MCF 10A (cell line): ENCODE measurements at regions not wholly inside any gene's neighbourhood (a gene's known extent, or its start where the extent isn't known, plus 50 kb on each side); places are given as distances from the start of the nearest gene placed in this dataset.

Source experiments
- BruUV-seq: library from RNA; stranded (reverse); fragments of 400-500 nt; replicated peaks from 2 replicates; lab custom pipeline; 2021; lab: Mats Ljungman, UMichigan
- CTCF ChIA-PET: fragments of 300-600 bp; sonication (Branson Sonifier 250); formaldehyde crosslinking; extraction: SDS; loops from one replicate; lab custom pipeline; 2021; ENCODE audit warnings: antibody characterized with exemption, inconsistent platforms; lab: Yijun Ruan, JAX
- POLR2A ChIA-PET: fragments of 300-600, 350-650 bp; sonication (Branson Sonifier 250); formaldehyde crosslinking; extraction: SDS; loops from one replicate; lab custom pipeline; 2020; ENCODE audit warnings: antibody characterized with exemption, inconsistent platforms; lab: Yijun Ruan, JAX
- DNase-seq: peaks from one replicate; pipeline ENCODE4 v3.0.0-alpha.2; 2018; ENCODE audit not compliant: unreplicated experiment
- H3K27ac Mint-ChIP-seq: one replicate; pipeline ENCODE4 v1.8.0; 2022; ENCODE audit warnings: mild to moderate bottlenecking, low read depth, mixed read lengths; ENCODE audit not compliant: unreplicated experiment
- H3K27me3 Mint-ChIP-seq: one replicate; pipeline ENCODE4 v1.8.0; 2022; ENCODE audit warnings: mixed read lengths; ENCODE audit not compliant: insufficient read depth, unreplicated experiment
- H3K36me3 Mint-ChIP-seq: one replicate; pipeline ENCODE4 v1.8.0; 2022; ENCODE audit warnings: mild to moderate bottlenecking, moderate library complexity, mixed read lengths; ENCODE audit not compliant: insufficient read depth, unreplicated experiment
- H3K4me1 Mint-ChIP-seq: one replicate; pipeline ENCODE4 v1.8.0; 2022; ENCODE audit warnings: mixed read lengths; ENCODE audit not compliant: insufficient read depth, unreplicated experiment
- H3K4me3 Mint-ChIP-seq: one replicate; pipeline ENCODE4 v1.8.0; 2022; ENCODE audit warnings: mild to moderate bottlenecking, moderate library complexity, mixed read lengths; ENCODE audit not compliant: unreplicated experiment
- H3K9me3 Mint-ChIP-seq: one replicate; pipeline ENCODE4 v1.8.0; 2022; ENCODE audit warnings: mixed read lengths; ENCODE audit not compliant: unreplicated experiment
- CTCF ChIP-seq: fragments of 200-600 bp; IDR thresholded peaks from one replicate; pipeline ENCODE4 v1.8.0; 2022; ENCODE audit warnings: antibody characterized with exemption, mild to moderate bottlenecking; ENCODE audit not compliant: unreplicated experiment
- intact Hi-C: fragments of 100-400 bp; cut with micrococcal nuclease; formaldehyde crosslinking; loops from 2 replicates; pipeline ENCODE4 v1.14.1; 2022

- ChIA-PET POLR2A (interaction anchor here (0.6 kb wide), 1 partner anchor 229 kb away, joined by 3 read pairs; no protein-coding TSS in a partner anchor), CTCF (interaction anchor here (0.6 to 1.4 kb wide), 4 partner anchors 9 to 19 kb away, joined by 3 to 4 read pairs (median 3); no protein-coding TSS in a partner anchor)
- TF ChIP-seq CTCF, result no peak
- no peak overlapping the region for H3K27ac Mint-ChIP-seq
- DNase-seq, result no peak
- H3K36me3 Mint-ChIP-seq, result no peaks in the 10 kb centered on the region
- intact Hi-C loops, result no loop called here
- H3K27me3 Mint-ChIP-seq, result no peaks in the 10 kb centered on the region
- no TSS peak for BruUV-seq
- H3K4me1 Mint-ChIP-seq, result peaks cover 9% of the 10 kb centered on the region
- H3K9me3 Mint-ChIP-seq, result no peaks in the 10 kb centered on the region
- no peak overlapping the region for H3K4me3 Mint-ChIP-seq
Observed at GRCh38 chr2:39606585-39606984, 59.1 kb upstream of the TMEM178A start.

- no peak overlapping the region for H3K27ac Mint-ChIP-seq
- H3K27me3 Mint-ChIP-seq, result no peaks in the 10 kb centered on the region
- BruUV-seq, result no TSS peak
- ChIA-PET POLR2A (interaction anchor here (0.7 kb wide), 1 partner anchor 322 kb away, joined by 3 read pairs; no protein-coding TSS in a partner anchor), CTCF (interaction anchor here (0.6 to 1.2 kb wide), 3 partner anchors 9 to 89 kb away, joined by 3 to 6 read pairs (median 3); no protein-coding TSS in a partner anchor)
- DNase-seq, result no peak
- no peaks in the 10 kb centered on the region for H3K36me3 Mint-ChIP-seq
- TF ChIP-seq CTCF, result no peak
- no peak overlapping the region for H3K4me3 Mint-ChIP-seq
- intact Hi-C loops, result no loop called here
- H3K9me3 Mint-ChIP-seq, result no peaks in the 10 kb centered on the region
- H3K4me1 Mint-ChIP-seq, result peaks cover 9% of the 10 kb centered on the region
Observed at GRCh38 chr2:39607538-39608262, 58.0 kb upstream of the TMEM178A start.

GRCh38 chr2:39608263-39608575 is 57.5 kb upstream of the TMEM178A start:
- no TSS peak for BruUV-seq
- ChIA-PET POLR2A (no interaction called here), CTCF (interaction anchor here (1.0 to 1.2 kb wide), 2 partner anchors 88 kb away, joined by 3 read pairs; no protein-coding TSS in a partner anchor)

More at GRCh38 chr2:39608263-39608575, 57.5 kb upstream of the TMEM178A start:
- H3K4me3 Mint-ChIP-seq, result no peak overlapping the region
- H3K9me3 Mint-ChIP-seq, result no peaks in the 10 kb centered on the region
- peaks cover 5% of the 10 kb centered on the region for H3K4me1 Mint-ChIP-seq
- no peak overlapping the region for H3K27ac Mint-ChIP-seq
- no peak for TF ChIP-seq CTCF
- H3K36me3 Mint-ChIP-seq, result no peaks in the 10 kb centered on the region
- intact Hi-C loops, result no loop called here
- no peak for DNase-seq
- no peaks in the 10 kb centered on the region for H3K27me3 Mint-ChIP-seq
